ENCODE measurements at regions not wholly inside any gene's neighbourhood (a gene's known extent, or its start where the extent isn't known, plus 50 kb on each side); places are given as distances from the start of the nearest gene placed in this dataset.

DNA sequence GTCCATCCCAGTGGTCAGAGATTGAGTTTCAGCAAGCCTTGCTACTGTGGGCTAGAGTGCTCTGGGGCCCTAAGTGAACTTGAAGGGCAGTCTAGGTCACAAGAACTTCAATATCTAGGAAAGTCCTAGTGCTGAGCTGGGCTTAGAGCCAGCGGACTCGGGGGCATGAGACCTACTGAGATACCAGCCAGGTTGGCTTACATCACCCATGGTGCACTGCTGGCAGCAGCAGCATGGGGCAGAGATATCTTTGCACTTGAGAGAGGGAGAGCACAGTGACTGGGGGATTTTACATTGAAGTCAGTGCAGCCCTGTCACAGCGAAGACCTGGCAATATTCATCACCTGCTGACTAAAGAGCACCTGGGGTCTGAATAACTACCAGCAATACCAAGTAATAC lies 158.3 kb upstream of the PRKD1 start:
- TF ChIP-seq, protein P1, sequence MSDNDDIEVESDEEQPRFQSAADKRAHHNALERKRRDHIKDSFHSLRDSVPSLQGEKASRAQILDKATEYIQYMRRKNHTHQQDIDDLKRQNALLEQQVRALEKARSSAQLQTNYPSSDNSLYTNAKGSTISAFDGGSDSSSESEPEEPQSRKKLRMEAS (IDR thresholded peaks at IDR 0.05), result no peak
- TF ChIP-seq CEBPB (IDR thresholded peaks at IDR 0.05) (no peak), NFIC (IDR thresholded peaks at IDR 0.05) (no peak), TAF1 (IDR thresholded peaks at IDR 0.05; ENCODE audit: low read depth) (no peak)
